Natural killer cell (primary cell): ENCODE measurements at regions not wholly inside any gene's neighbourhood (a gene's known extent, or its start where the extent isn't known, plus 50 kb on each side); places are given as distances from the start of the nearest gene placed in this dataset.

Source experiments
- ATAC-seq, 3 donors: fragments of 150-1000 bp in 2 of 3; fragments of 200-7000 bp in 1 of 3; cut with Tn5 transposase; 1 replicate in 1 of 3; 2 replicates in 2 of 3; pipeline ENCODE4 v1.10.0; 2021; ENCODE audit warnings: mild to moderate bottlenecking in 2 of 3, moderate library complexity in 2 of 3
- DNase-seq, 2 donors: peaks; one replicate each; pipeline versions ENCODE4 v3.0.0 to v3.0.0-alpha.2; 2013 to 2021; ENCODE audit warnings: mixed read lengths in 1 of 2
- H3K27ac ChIP-seq: one replicate; pipeline ENCODE4 v1.5.1; 2013; ENCODE audit warnings: mild to moderate bottlenecking, low read length
- H3K27me3 ChIP-seq: one replicate; pipeline ENCODE4 v1.6.1; 2013; ENCODE audit warnings: low read length; ENCODE audit not compliant: control insufficient read depth, insufficient read depth
- H3K36me3 ChIP-seq: one replicate; pipeline ENCODE4 v1.6.1; 2013; ENCODE audit warnings: low read length; ENCODE audit not compliant: control insufficient read depth, insufficient read depth
- H3K4me1 ChIP-seq: one replicate; pipeline ENCODE4 v1.6.1; 2013; ENCODE audit warnings: low read length; ENCODE audit not compliant: control insufficient read depth, insufficient read depth
- H3K4me3 ChIP-seq: one replicate; pipeline ENCODE4 v1.5.1; 2013; ENCODE audit warnings: low read length
- H3K9me3 ChIP-seq: one replicate; pipeline ENCODE4 v1.6.1; 2013; ENCODE audit warnings: low read length; ENCODE audit not compliant: control insufficient read depth, insufficient read depth
- H3K27ac Mint-ChIP-seq, 2 donors: one replicate each; pipeline ENCODE4 v1.8.0; 2022; ENCODE audit warnings: mild to moderate bottlenecking in 2 of 2, mixed read lengths in 2 of 2, moderate library complexity in 1 of 2
- H3K27me3 Mint-ChIP-seq, 2 donors: one replicate each; pipeline ENCODE4 v1.8.0; 2022; ENCODE audit warnings: low read depth in 2 of 2, mixed read lengths in 2 of 2
- H3K36me3 Mint-ChIP-seq: one replicate; pipeline ENCODE4 v1.8.0; 2022; ENCODE audit warnings: mixed read lengths
- H3K4me1 Mint-ChIP-seq, 2 donors: one replicate each; pipeline ENCODE4 v1.8.0; 2022; ENCODE audit warnings: mixed read lengths in 2 of 2
- H3K4me3 Mint-ChIP-seq: one replicate; pipeline ENCODE4 v1.8.0; 2022; ENCODE audit warnings: mild to moderate bottlenecking, moderate library complexity, mixed read lengths
- H3K9me3 Mint-ChIP-seq, 2 donors: one replicate each; pipeline ENCODE4 v1.8.0; 2022; ENCODE audit warnings: mixed read lengths in 2 of 2
- WGBS: methylation state at CpG from one replicate; pipeline ENCODE4 v1.1.7; 2013; ENCODE audit warnings: missing lambda C conversion rate; ENCODE audit not compliant: insufficient coverage; 5-methylcytosine and 5-hydroxymethylcytosine counted together
- intact Hi-C: fragments of 100-400 bp; cut with micrococcal nuclease; formaldehyde crosslinking; loops from one replicate; pipeline ENCODE4 v1.14.2; 2022
- TF ChIP-seq, protein P1 (sequence below): fragments of 200-600 bp; IDR thresholded peaks from one replicate; pipeline ENCODE4 v1.8.0; 2022; ENCODE audit warnings: antibody characterized with exemption

DNA sequence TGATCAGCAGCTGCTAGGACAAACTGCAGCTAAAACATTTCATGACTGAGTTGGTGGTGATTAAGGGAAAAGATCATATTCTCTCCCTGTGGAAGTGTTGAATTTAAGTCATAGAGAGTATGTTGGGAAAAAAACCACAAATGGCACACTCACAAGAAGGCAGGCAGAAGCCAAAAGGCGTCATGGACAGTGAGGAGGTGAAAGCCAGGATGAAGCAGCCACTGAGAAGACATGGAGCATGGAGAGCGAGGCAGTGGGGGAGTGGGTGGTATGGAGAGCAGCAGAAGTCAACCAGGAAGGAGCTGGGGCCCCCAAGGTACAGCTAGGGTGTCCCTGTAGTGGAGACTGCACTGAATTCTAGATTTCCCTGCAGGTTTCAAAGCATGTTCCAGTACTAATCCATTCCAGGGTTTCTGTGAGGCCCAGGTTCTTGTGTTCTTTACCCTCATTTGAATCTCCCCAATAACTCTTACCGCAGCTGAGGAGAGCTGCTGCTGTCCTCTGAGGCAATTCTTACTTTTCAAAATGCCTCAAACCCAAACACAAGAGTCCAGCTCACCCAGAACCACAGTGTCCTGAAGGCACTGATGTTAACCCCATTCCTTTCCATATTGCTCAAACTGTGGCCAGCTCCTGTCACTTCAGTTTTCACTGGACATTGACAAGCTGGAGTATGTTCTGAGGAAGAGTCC is 191.8 kb upstream of the E2F8 start:
- ATAC-seq (no peak), DNase-seq (no peak)
- H3K27ac ChIP-seq = no peak overlapping the region
- Mint-ChIP-seq H3K27ac (no peak overlapping the region), H3K4me3 (no peak overlapping the region), H3K27me3 (peaks cover 24 to 49% of the 10 kb centered on the region in 2 donors), H3K9me3 (no peaks in the 10 kb centered on the region), H3K36me3 (no peaks in the 10 kb centered on the region), H3K4me1 (no peaks in the 10 kb centered on the region)
- H3K9me3 ChIP-seq = no peaks in the 10 kb centered on the region
- H3K4me1 ChIP-seq = no peaks in the 10 kb centered on the region
- WGBS = 43% methylated on average over 3 of the region's 3 CpGs
- H3K4me3 ChIP-seq = no peak overlapping the region
- TF ChIP-seq, protein P1, sequence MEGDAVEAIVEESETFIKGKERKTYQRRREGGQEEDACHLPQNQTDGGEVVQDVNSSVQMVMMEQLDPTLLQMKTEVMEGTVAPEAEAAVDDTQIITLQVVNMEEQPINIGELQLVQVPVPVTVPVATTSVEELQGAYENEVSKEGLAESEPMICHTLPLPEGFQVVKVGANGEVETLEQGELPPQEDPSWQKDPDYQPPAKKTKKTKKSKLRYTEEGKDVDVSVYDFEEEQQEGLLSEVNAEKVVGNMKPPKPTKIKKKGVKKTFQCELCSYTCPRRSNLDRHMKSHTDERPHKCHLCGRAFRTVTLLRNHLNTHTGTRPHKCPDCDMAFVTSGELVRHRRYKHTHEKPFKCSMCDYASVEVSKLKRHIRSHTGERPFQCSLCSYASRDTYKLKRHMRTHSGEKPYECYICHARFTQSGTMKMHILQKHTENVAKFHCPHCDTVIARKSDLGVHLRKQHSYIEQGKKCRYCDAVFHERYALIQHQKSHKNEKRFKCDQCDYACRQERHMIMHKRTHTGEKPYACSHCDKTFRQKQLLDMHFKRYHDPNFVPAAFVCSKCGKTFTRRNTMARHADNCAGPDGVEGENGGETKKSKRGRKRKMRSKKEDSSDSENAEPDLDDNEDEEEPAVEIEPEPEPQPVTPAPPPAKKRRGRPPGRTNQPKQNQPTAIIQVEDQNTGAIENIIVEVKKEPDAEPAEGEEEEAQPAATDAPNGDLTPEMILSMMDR = no peak
- intact Hi-C loops = no loop called here
- no peaks in the 10 kb centered on the region for H3K36me3 ChIP-seq
- H3K27me3 ChIP-seq = no peaks in the 10 kb centered on the region

DNA sequence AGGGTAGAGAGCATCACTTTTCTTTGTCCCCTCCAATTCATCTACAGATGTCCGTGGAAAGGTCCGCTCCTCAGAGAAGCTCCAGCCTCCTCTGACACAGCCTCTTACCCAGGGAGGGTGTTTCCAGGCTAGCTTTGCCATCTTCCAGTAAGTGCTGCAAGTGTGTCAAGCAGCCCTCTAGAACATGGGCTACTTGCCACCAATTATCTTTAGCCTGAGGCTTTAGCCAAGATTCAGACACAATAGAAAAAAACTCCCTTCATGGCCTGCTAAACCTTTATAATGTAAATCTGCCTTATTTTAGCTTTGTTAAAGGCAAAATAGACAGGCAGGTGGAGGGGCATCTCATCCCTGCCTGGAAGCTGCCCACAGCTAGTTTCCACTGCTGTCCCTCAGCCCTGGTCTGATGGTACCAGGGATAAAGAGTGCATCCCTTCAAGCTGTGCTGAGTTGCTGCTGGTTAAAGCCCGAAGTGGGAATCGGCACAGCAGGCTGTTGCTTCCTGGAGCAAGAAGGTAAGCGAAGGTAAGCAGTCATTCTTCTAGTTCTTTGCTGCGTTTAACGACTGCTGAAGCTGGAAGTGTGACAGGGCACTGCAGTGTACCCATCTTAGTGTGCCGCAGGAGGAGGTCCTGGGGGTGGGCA is 190.1 kb upstream of the E2F8 start:
- no peaks in the 10 kb centered on the region for H3K4me1 Mint-ChIP-seq
- intact Hi-C loops = no loop called here
- ATAC-seq (no peak), DNase-seq (no peak)
- H3K9me3 Mint-ChIP-seq = no peaks in the 10 kb centered on the region
- peaks cover 28 to 51% of the 10 kb centered on the region in 2 donors for H3K27me3 Mint-ChIP-seq
- H3K27ac Mint-ChIP-seq = no peak overlapping the region
- TF ChIP-seq, protein P1 = no peak
- no peak overlapping the region for H3K27ac ChIP-seq
- no peak overlapping the region for H3K4me3 ChIP-seq
- H3K36me3 ChIP-seq = no peaks in the 10 kb centered on the region
- no peaks in the 10 kb centered on the region for H3K27me3 ChIP-seq
- H3K4me1 ChIP-seq = no peaks in the 10 kb centered on the region
- no peaks in the 10 kb centered on the region for H3K36me3 Mint-ChIP-seq
- H3K9me3 ChIP-seq = no peaks in the 10 kb centered on the region
- no peak overlapping the region for H3K4me3 Mint-ChIP-seq
- 77% methylated on average over 8 of the region's 8 CpGs for WGBS

DNA sequence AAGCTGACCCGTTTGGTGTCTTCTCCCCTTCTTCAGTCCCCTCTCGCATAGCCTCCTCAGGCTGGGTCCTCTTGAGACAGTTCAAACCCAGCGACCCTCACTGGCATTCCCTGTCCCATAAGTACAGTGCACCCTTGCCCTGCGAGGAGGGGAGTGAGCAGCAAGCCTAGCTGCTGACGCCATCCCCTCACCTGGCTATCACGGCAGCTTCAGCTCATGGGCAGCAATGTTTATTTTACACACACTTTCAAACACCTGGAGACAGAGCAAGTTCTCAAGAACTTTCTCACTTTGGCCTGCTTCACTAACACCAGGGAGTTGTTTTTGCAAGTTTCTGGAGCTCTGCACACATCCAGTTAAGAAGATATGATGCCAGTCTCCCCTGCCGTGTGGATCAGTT is 189.6 kb upstream of the E2F8 start:
- Histone ChIP-seq H3K4me1 (no peaks in the 10 kb centered on the region), H3K27me3 (no peaks in the 10 kb centered on the region), H3K27ac (no peak overlapping the region), H3K9me3 (no peaks in the 10 kb centered on the region), H3K4me3 (no peak overlapping the region), H3K36me3 (no peaks in the 10 kb centered on the region)
- no peak overlapping the region for H3K4me3 Mint-ChIP-seq
- ATAC-seq (no peak), DNase-seq (no peak)
- no peaks in the 10 kb centered on the region for H3K4me1 Mint-ChIP-seq
- no peaks in the 10 kb centered on the region for H3K9me3 Mint-ChIP-seq
- no peaks in the 10 kb centered on the region for H3K36me3 Mint-ChIP-seq
- peaks cover 31 to 51% of the 10 kb centered on the region in 2 donors for H3K27me3 Mint-ChIP-seq
- intact Hi-C loops = no loop called here
- H3K27ac Mint-ChIP-seq = no peak overlapping the region
- TF ChIP-seq, protein P1 = no peak
- WGBS = 87% methylated on average over 7 of the region's 7 CpGs
